ENCODE measurements at regions not wholly inside any gene's neighbourhood (a gene's known extent, or its start where the extent isn't known, plus 50 kb on each side); places are given as distances from the start of the nearest gene placed in this dataset.

GRCh38 chr5:71937921-71938698 is 169.2 kb upstream of the MAP1B start (continued):
- no peak for TF ChIP-seq ZNF263 (CRISPR knock-in tag; IDR thresholded peaks at IDR 0.05)

GRCh38 chr5:71938895-71939294 is 168.4 kb upstream of the MAP1B start:
- H3K27me3 ChIP-seq (ENCODE audit: control insufficient read depth in 1 of 2, insufficient read depth in 2 of 2, low read length in 2 of 2): peaks cover 0 to 14% of the 10 kb centered on the region in 2 experiments; a peak in 1 of 5 replicates
- ChIA-PET CTCF (ENCODE audit: low intra/inter-chr PET ratio, low total read pairs) (no interaction called here), POLR2A (no interaction called here)
- H4K20me1 ChIP-seq (ENCODE audit: insufficient read depth, low read length): no peaks in the 10 kb centered on the region
- H3K4me1 ChIP-seq (ENCODE audit: insufficient read depth, low read length): peaks cover 5% of the 10 kb centered on the region; the same call in 1 of the 2 replicates
- no peaks in the 10 kb centered on the region for H3K79me2 ChIP-seq (ENCODE audit: insufficient read depth, low read length)
- no peaks in the 10 kb centered on the region for H3K36me3 ChIP-seq (replicated peaks in 1 of 2; ENCODE audit: control insufficient read depth in 1 of 2, insufficient read depth in 2 of 2, low read length in 2 of 2)
- H3K9ac ChIP-seq (ENCODE audit: insufficient read depth, low read depth, low read length): no peak overlapping the region
- FAIRE-seq (no peak), ATAC-seq (peak; percentile 79), DNase-seq (ENCODE audit: low spot score) (peak; percentile 4)
- intact Hi-C loops (cut with micrococcal nuclease; ENCODE audit: unreplicated experiment): no loop called here
- H3K27ac ChIP-seq (ENCODE audit: extremely low read length, insufficient read depth, low read length): no peak overlapping the region
- TF ChIP-seq MAFF (IDR thresholded peaks at IDR 0.05; ENCODE audit: low read depth, low read length) (peak; percentile 25; the same call in 1 of the 2 replicates), RAD21 (CRISPR knock-in tag; IDR thresholded peaks at IDR 0.05) (no peak), MAFK (conservative IDR thresholded peaks at IDR 0.05 in 1 of 2, IDR thresholded peaks at IDR 0.05 in 1 of 2; ENCODE audit: low read length in 2 of 2) (peak in 1 of 2 experiments; percentile 18; a peak in 1 of 4 replicates)
- no peak overlapping the region for H3K4me2 ChIP-seq (ENCODE audit: low read depth, low read length)
- WGBS (ENCODE audit: low lambda C conversion rate): 3% methylated on average over 5 of the region's 7 CpGs
- no TSS peak for BruUV-seq (replicated peaks)
- no peaks in the 10 kb centered on the region for H3K9me3 ChIP-seq (ENCODE audit: low read length)
- in situ Hi-C loops (cut with HindIII; ENCODE audit: extremely low pct_ligation_motif_present, low pct_unique_long_range_greater_than_20kb): no loop called here
- no peak overlapping the region for H2AFZ ChIP-seq (ENCODE audit: low read length)
- H3K4me3 ChIP-seq (replicated peaks in 1 of 3; ENCODE audit: insufficient read depth in 1 of 3, low read depth in 2 of 3, low read length in 3 of 3): no peak overlapping the region

GRCh38 chr5:71939452-71940230 is 167.6 kb upstream of the MAP1B start:
- 26% methylated on average over 8 of the region's 8 CpGs for WGBS (ENCODE audit: low lambda C conversion rate)
- DNase-seq (ENCODE audit: low spot score) (no peak), ATAC-seq (peak; percentile 38; the same call in 2 of the 3 replicates), FAIRE-seq (no peak)
- H3K4me1 ChIP-seq (ENCODE audit: insufficient read depth, low read length): peaks cover 5% of the 10 kb centered on the region; the same call in 1 of the 2 replicates
- H3K4me3 ChIP-seq (replicated peaks in 1 of 3; ENCODE audit: insufficient read depth in 1 of 3, low read depth in 2 of 3, low read length in 3 of 3): no peak overlapping the region
- H3K27me3 ChIP-seq (ENCODE audit: control insufficient read depth in 1 of 2, insufficient read depth in 2 of 2, low read length in 2 of 2): peaks cover 0 to 14% of the 10 kb centered on the region in 2 experiments; a peak in 1 of 5 replicates
- H3K4me2 ChIP-seq (ENCODE audit: low read depth, low read length): no peak overlapping the region
- no peaks in the 10 kb centered on the region for H4K20me1 ChIP-seq (ENCODE audit: insufficient read depth, low read length)
- BruUV-seq (replicated peaks): no TSS peak
- H3K27ac ChIP-seq (ENCODE audit: extremely low read length, insufficient read depth, low read length): no peak overlapping the region
- no peak overlapping the region for H3K9ac ChIP-seq (ENCODE audit: insufficient read depth, low read depth, low read length)
- ChIA-PET CTCF (ENCODE audit: low intra/inter-chr PET ratio, low total read pairs) (no interaction called here), POLR2A (no interaction called here)
- H3K36me3 ChIP-seq (replicated peaks in 1 of 2; ENCODE audit: control insufficient read depth in 1 of 2, insufficient read depth in 2 of 2, low read length in 2 of 2): no peaks in the 10 kb centered on the region
- intact Hi-C loops (cut with micrococcal nuclease; ENCODE audit: unreplicated experiment): no loop called here
- no peak overlapping the region for H2AFZ ChIP-seq (ENCODE audit: low read length)
- in situ Hi-C loops (cut with HindIII; ENCODE audit: extremely low pct_ligation_motif_present, low pct_unique_long_range_greater_than_20kb): no loop called here
- no peaks in the 10 kb centered on the region for H3K79me2 ChIP-seq (ENCODE audit: insufficient read depth, low read length)
- no peaks in the 10 kb centered on the region for H3K9me3 ChIP-seq (ENCODE audit: low read length)
- TF ChIP-seq ZNF33A (CRISPR knock-in tag; IDR thresholded peaks at IDR 0.05; ENCODE audit: borderline replicate concordance): no peak
